Heart left ventricle (tissue), 13 donors: ENCODE measurements at regions not wholly inside any gene's neighbourhood (a gene's known extent, or its start where the extent isn't known, plus 50 kb on each side); places are given as distances from the start of the nearest gene placed in this dataset.

Experiments
- CTCF ChIP-seq, 12 donors: fragments of 200-600 bp; sonication (generic) in 4 of 12; IDR thresholded peaks; one replicate each; pipeline versions ENCODE4 v1.5.0 to v1.8.0; 2018 to 2022; ENCODE audit warnings: antibody characterized with exemption in 12 of 12, mild to moderate bottlenecking in 5 of 12
- POLR2A ChIP-seq, 2 donors: fragments of 450-650 bp; IDR thresholded peaks; one replicate each; pipeline ENCODE4 v1.6.1; 2017; ENCODE audit warnings: antibody characterized with exemption in 2 of 2, mild to moderate bottlenecking in 2 of 2, moderate library complexity in 2 of 2
- donor health status: ischemic (EF 13 %, LVEDD 7.1; RV severe dilation, severe dysfunction).
- donor health status: DM: no; HTN: yes; CAD: no.
- donor health status: DM: no; HTN: no; CAD: no.
- donor health status: ischemic (EF 25% LVEDD 6.9; RV normal size, moderate dysfunction).
- donor health status: ischemic (EF 25% LVEDD 5.7; RV mildly dilated, moderate dysfunction).
- donor health status: ischemic (EF 35%, LVEDD 5.7; RV mildly dilated, moderate dysfunction).
- donor health status: nonischemic (EF 11% LVEDD 7.7; RV severe dilation, severe dysfunction).
- donor health status: DM: yes; HTN: yes; CAD: no.
- donor health status: PGD.
- donor health status: ischemic (EF 29% LVEDD 5.4; RV normal size, mild dysfunction).
- donor health status: nonischemic (EF 23%, LVEDD 6.1; RV moderate dilation, normal function).

GRCh38 chr18:64799376-64799775 lies 650.5 kb upstream of the LINC00305 start:
- TF ChIP-seq CTCF (IDR thresholded peaks at IDR 0.05) = no peak
- no peak for TF ChIP-seq POLR2A (IDR thresholded peaks at IDR 0.05)
